HCT116 (cell line): ENCODE measurements at regions not wholly inside any gene's neighbourhood (a gene's known extent, or its start where the extent isn't known, plus 50 kb on each side); places are given as distances from the start of the nearest gene placed in this dataset.
"Not testable (repeated sequence)": the region's sequence is repeated elsewhere in the genome, so short reads cannot be mapped to it uniquely, and the experiment has no call there.

Source experiments
- ATAC-seq: fragments of 200-7000 bp; cut with Tn5 transposase; 2 replicates; pipeline ENCODE4 v1.9.1; 2020; ENCODE audit warnings: mild to moderate bottlenecking, moderate library complexity
- BruUV-seq: library from RNA; stranded (reverse); fragments of 400-500 nt; replicated peaks from 2 replicates; lab custom pipeline; 2021; lab: Mats Ljungman, UMichigan
- CTCF ChIA-PET: fragments of 300-600 bp; sonication (Branson Sonifier 250); formaldehyde crosslinking; loops from one replicate; lab custom pipeline; 2021; ENCODE audit warnings: antibody characterized with exemption; lab: Charles Lee
- POLR2A ChIA-PET: fragments of 300-600, 350-600 bp; sonication (Branson Sonifier 250); formaldehyde crosslinking; loops from one replicate; lab custom pipeline; 2021; ENCODE audit warnings: antibody characterized with exemption; lab: Charles Lee
- RAD21 ChIA-PET, 2 experiments: fragments of 300-600 bp; sonication (Branson Sonifier 250); formaldehyde crosslinking; loops; one replicate each; lab custom pipeline; 2023; ENCODE audit warnings: low total read pairs in 2 of 2; ENCODE audit not compliant: uncharacterized antibody in 2 of 2, unreplicated experiment in 2 of 2, low non-redundant PET in 1 of 2; lab: Charles Lee
- DNase-seq: peaks from one replicate; pipeline ENCODE4 v3.0.0-alpha.2; 2010; ENCODE audit warnings: low read depth, low spot score
- H2AFZ ChIP-seq: fragments of 200-600 bp; shearing (Covaris generic), sonication (generic); 2 replicates; pipeline ENCODE4 v1.6.1; 2017; ENCODE audit warnings: low read depth, mixed run types, mixed read lengths, antibody characterized with exemption, low read length; ENCODE audit not compliant: poor library complexity, severe bottlenecking
- H3K27ac ChIP-seq: 2 replicates; pipeline ENCODE4 v1.5.1; 2012; ENCODE audit warnings: low read depth, low read length
- H3K27me3 ChIP-seq: fragments of 200-600 bp; sonication (generic); 2 replicates; pipeline ENCODE4 v1.6.1; 2016; ENCODE audit warnings: mixed run types, low read length, mixed read lengths; ENCODE audit not compliant: insufficient read depth
- H3K36me3 ChIP-seq, 2 experiments: fragments of 200-500 bp in 1 of 2; fragments of 200-600 bp in 1 of 2; sonication (Bioruptor generic) in 1 of 2; sonication (generic) in 1 of 2; 2 replicates each; pipeline versions ENCODE4 v1.5.1 to v1.6.1; 2014 to 2016; ENCODE audit warnings: low read length in 2 of 2, inconsistent platforms in 1 of 2, mixed read lengths in 1 of 2, mixed run types in 1 of 2; ENCODE audit not compliant: insufficient read depth in 2 of 2, control insufficient read depth in 1 of 2
- H3K4me1 ChIP-seq, 2 experiments: fragments of 200-600 bp in 1 of 2; sonication (generic) in 1 of 2; 2 replicates each; pipeline versions ENCODE4 v1.5.1 to v1.6.1; 2012 to 2017; ENCODE audit warnings: low read length in 2 of 2, inconsistent platforms in 1 of 2, mild to moderate bottlenecking in 1 of 2, mixed read lengths in 1 of 2, mixed run types in 1 of 2, moderate library complexity in 1 of 2; ENCODE audit not compliant: insufficient read depth in 2 of 2, control insufficient read depth in 1 of 2
- H3K4me2 ChIP-seq: fragments of 200-600 bp; sonication (generic); 2 replicates; pipeline ENCODE4 v1.6.1; 2017; ENCODE audit warnings: mixed run types, low read length, mixed read lengths
- H3K4me3 ChIP-seq, 2 experiments: fragments of 200-600 bp in 1 of 2; sonication (generic) in 1 of 2; replicated peaks in 1 of 2; 2 replicates each; pipeline ENCODE4 v1.5.1; 2011 to 2016; ENCODE audit warnings: low read length in 2 of 2, control low read depth in 1 of 2, low read depth in 1 of 2, mild to moderate bottlenecking in 1 of 2, mixed read lengths in 1 of 2, mixed run types in 1 of 2
- H3K79me2 ChIP-seq: fragments of 200-600 bp; sonication (generic); 2 replicates; pipeline ENCODE4 v1.6.1; 2017; ENCODE audit warnings: mild to moderate bottlenecking, mixed run types, low read length, moderate library complexity, mixed read lengths; ENCODE audit not compliant: insufficient read depth
- H3K9ac ChIP-seq: fragments of 200-600 bp; sonication (generic); 2 replicates; pipeline ENCODE4 v1.6.1; 2016; ENCODE audit warnings: low read length, mixed read lengths
- H3K9me2 ChIP-seq: fragments of 200-600 bp; sonication (generic), shearing (Covaris generic); 2 replicates; pipeline ENCODE4 v1.6.1; 2017; ENCODE audit warnings: mixed run types, mild to moderate bottlenecking, moderate library complexity; ENCODE audit not compliant: insufficient read depth
- H3K9me3 ChIP-seq, 2 experiments: fragments of 200-500 bp in 1 of 2; fragments of 200-600 bp in 1 of 2; sonication (Bioruptor generic) in 1 of 2; sonication (generic) in 1 of 2; 2 replicates each; pipeline ENCODE4 v1.6.1; 2014 to 2017; ENCODE audit warnings: low read length in 2 of 2, mixed read lengths in 2 of 2, inconsistent platforms in 1 of 2, low read depth in 1 of 2, mild to moderate bottlenecking in 1 of 2, mixed run types in 1 of 2, moderate library complexity in 1 of 2; ENCODE audit not compliant: control insufficient read depth in 1 of 2, insufficient read depth in 1 of 2
- H4K20me1 ChIP-seq: fragments of 200-600 bp; sonication (generic), shearing (Covaris generic); 2 replicates; pipeline ENCODE4 v1.6.1; 2017; ENCODE audit warnings: mixed run types, mild to moderate bottlenecking, moderate library complexity; ENCODE audit not compliant: insufficient read depth
- FOSL1 ChIP-seq: IDR thresholded peaks from 2 replicates; pipeline ENCODE4 v1.6.1; 2012; ENCODE audit warnings: low read depth
- POLR2A ChIP-seq: IDR thresholded peaks from 2 replicates; pipeline ENCODE4 v1.7.0; 2011; ENCODE audit warnings: borderline replicate concordance; ENCODE audit not compliant: insufficient read depth, insufficient read length; ENCODE audit errors: extremely low read depth
- SIN3A ChIP-seq: IDR thresholded peaks from 2 replicates; pipeline ENCODE4 v1.6.1; 2012; ENCODE audit warnings: low read depth
- intact Hi-C: fragments of 100-400 bp; cut with micrococcal nuclease; formaldehyde crosslinking; loops from 2 replicates; pipeline ENCODE4 v1.10.0; 2022
- TF ChIP-seq, protein P1 (sequence below): IDR thresholded peaks from 2 replicates; pipeline ENCODE4 v1.6.1; 2011; ENCODE audit warnings: mild to moderate bottlenecking, low read length, moderate library complexity; ENCODE audit not compliant: insufficient replicate concordance; ENCODE audit errors: extremely low read depth

DNA sequence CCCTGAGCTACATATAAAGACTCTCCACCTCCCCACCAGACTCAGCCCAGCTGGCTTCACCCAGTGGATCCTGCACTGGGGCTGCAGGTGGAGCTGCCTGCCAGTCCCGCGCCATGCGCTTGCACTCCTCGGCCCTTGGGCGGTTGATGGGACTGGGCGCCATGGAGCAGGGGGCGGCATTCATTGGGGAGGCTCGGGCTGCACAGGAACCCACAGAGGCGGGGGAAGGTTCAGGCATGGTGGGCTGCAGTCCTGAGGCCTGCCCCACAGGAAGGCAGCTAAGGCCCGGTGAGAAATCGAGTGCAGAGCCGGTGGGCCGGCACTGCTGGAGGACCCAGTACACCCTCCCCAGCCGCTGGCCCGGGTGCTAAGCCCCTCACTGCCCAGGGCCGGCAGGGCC is 157.2 kb upstream of the GNAI1 start (continued):
- TF ChIP-seq, protein P1, sequence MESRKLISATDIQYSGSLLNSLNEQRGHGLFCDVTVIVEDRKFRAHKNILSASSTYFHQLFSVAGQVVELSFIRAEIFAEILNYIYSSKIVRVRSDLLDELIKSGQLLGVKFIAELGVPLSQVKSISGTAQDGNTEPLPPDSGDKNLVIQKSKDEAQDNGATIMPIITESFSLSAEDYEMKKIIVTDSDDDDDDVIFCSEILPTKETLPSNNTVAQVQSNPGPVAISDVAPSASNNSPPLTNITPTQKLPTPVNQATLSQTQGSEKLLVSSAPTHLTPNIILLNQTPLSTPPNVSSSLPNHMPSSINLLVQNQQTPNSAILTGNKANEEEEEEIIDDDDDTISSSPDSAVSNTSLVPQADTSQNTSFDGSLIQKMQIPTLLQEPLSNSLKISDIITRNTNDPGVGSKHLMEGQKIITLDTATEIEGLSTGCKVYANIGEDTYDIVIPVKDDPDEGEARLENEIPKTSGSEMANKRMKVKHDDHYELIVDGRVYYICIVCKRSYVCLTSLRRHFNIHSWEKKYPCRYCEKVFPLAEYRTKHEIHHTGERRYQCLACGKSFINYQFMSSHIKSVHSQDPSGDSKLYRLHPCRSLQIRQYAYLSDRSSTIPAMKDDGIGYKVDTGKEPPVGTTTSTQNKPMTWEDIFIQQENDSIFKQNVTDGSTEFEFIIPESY, result no peak
- TF ChIP-seq FOSL1 (no peak), POLR2A (no peak), SIN3A (no peak)

DNA sequence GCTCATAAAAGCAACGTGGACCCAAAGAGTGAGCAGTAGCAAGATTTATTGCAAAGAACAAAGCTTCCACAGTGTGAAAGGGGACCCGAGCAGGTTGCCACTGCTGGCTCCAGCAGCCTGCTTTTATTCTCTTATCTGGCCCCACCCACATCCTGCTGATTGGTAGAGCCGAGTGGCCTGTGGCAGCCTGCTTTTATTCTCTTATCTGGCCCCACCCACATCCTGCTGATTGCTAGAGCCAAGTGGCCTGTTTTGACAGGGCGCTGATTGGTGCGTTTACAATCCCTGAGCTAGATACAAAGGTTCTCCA is 158.0 kb upstream of the GNAI1 start:
- H3K4me3 ChIP-seq, DNase-seq, H3K9me2 ChIP-seq, H4K20me1 ChIP-seq, H3K79me2 ChIP-seq, intact Hi-C loops, POLR2A ChIA-PET, RAD21 ChIA-PET, H2AFZ ChIP-seq, H3K4me1 ChIP-seq, H3K9ac ChIP-seq, H3K27me3 ChIP-seq, H3K27ac ChIP-seq, ATAC-seq, H3K36me3 ChIP-seq, CTCF ChIA-PET, H3K9me3 ChIP-seq, H3K4me2 ChIP-seq, BruUV-seq: not testable (repeated sequence)

DNA sequence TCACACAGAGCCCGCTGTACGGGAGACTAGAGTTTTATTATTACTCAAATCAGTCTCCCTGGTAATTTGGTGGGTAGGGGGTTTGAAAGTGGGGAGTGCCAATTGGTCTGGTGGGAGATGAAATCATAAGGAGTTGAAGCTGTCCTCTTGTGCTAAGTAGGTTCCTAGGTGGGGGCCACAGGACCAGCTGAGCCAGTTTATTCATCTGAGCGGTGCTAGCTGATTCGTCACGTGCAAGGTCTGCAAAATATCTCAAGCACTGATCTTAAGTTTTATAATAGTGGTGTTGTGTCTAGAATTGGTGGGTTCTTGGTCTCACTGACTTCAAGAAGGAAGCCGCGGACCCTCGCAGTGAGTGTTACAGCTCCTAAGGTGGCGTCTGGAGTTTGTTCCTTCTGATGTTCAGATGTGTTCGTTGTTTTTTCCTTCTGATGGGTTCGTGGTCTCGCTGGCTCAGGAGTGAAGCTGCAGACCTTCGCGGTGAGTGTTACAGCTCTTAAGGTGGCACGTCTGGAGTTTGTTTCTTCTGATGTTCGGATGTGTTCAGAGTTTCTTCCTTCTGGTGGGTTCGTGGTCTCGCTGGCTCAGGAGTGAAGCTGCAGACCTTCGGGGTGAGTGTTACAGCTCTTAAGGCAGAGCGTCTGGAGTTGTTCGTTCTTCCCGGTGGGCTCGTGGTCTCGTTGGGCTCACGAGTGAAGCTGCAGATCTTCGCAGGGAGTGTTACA is 158.5 kb upstream of the GNAI1 start:
- H3K79me2 ChIP-seq, RAD21 ChIA-PET, DNase-seq, H3K4me2 ChIP-seq, H3K9ac ChIP-seq, H3K27me3 ChIP-seq, BruUV-seq, H4K20me1 ChIP-seq, H2AFZ ChIP-seq, H3K9me2 ChIP-seq, H3K9me3 ChIP-seq, H3K36me3 ChIP-seq, POLR2A ChIA-PET, intact Hi-C loops, ATAC-seq, H3K4me1 ChIP-seq, H3K27ac ChIP-seq, H3K4me3 ChIP-seq, CTCF ChIA-PET: not testable (repeated sequence)
